CD14-positive monocyte (primary cell): ENCODE measurements at regions not wholly inside any gene's neighbourhood (a gene's known extent, or its start where the extent isn't known, plus 50 kb on each side); places are given as distances from the start of the nearest gene placed in this dataset.

Experiments used
- DNase-seq, 3 donors: peaks; one replicate each; pipeline ENCODE4 v3.0.0-alpha.2; 2011 to 2022
- H2AFZ ChIP-seq: 2 replicates; pipeline ENCODE4 v1.6.0; 2012; ENCODE audit warnings: mild to moderate bottlenecking, low read depth, low read length, inconsistent platforms; ENCODE audit not compliant: insufficient read depth, poor library complexity, severe bottlenecking
- H3K27ac ChIP-seq, 2 donors: 1 replicate in 1 of 2; 2 replicates in 1 of 2; pipeline ENCODE4 v1.5.1; 2012 to 2013; ENCODE audit warnings: low read length in 2 of 2, control low read depth in 1 of 2, inconsistent platforms in 1 of 2, low read depth in 1 of 2, mild to moderate bottlenecking in 1 of 2
- H3K27me3 ChIP-seq, 2 donors: one replicate each; pipeline versions ENCODE4 v1.6.0 to v1.6.1; 2011 to 2013; ENCODE audit warnings: low read length in 2 of 2; ENCODE audit not compliant: control insufficient read depth in 2 of 2, insufficient read depth in 2 of 2
- H3K36me3 ChIP-seq, 2 donors: replicated peaks in 1 of 2; 1 replicate in 1 of 2; 2 replicates in 1 of 2; pipeline versions ENCODE4 v1.5.1 to v1.6.1; 2012 to 2013; ENCODE audit warnings: low read length in 2 of 2, control low read depth in 1 of 2, inconsistent platforms in 1 of 2, mild to moderate bottlenecking in 1 of 2; ENCODE audit not compliant: insufficient read depth in 2 of 2, control insufficient read depth in 1 of 2
- H3K4me1 ChIP-seq, 2 donors: 1 replicate in 1 of 2; 2 replicates in 1 of 2; pipeline versions ENCODE4 v1.5.1 to v1.6.1; 2012 to 2013; ENCODE audit warnings: low read length in 2 of 2, control low read depth in 1 of 2, inconsistent platforms in 1 of 2, mild to moderate bottlenecking in 1 of 2, moderate library complexity in 1 of 2; ENCODE audit not compliant: insufficient read depth in 2 of 2, control insufficient read depth in 1 of 2
- H3K4me2 ChIP-seq: replicated peaks from 2 replicates; pipeline ENCODE3; 2012; ENCODE audit warnings: low read length, moderate library complexity, mild to moderate bottlenecking; ENCODE audit not compliant: poor library complexity, severe bottlenecking; ENCODE audit errors: extremely low read depth
- H3K4me3 ChIP-seq, 3 experiments: fragments of 200-600 bp in 1 of 3; sonication (generic) in 1 of 3; replicated peaks in 1 of 3; 1 replicate in 2 of 3; 2 replicates in 1 of 3; pipeline ENCODE4 v1.5.1; 2011 to 2013; ENCODE audit warnings: low read length in 3 of 3, mild to moderate bottlenecking in 3 of 3, control low read depth in 2 of 3, low read depth in 2 of 3, inconsistent platforms in 1 of 3, moderate library complexity in 1 of 3
- H3K79me2 ChIP-seq: 2 replicates; pipeline ENCODE4 v1.6.0; 2012; ENCODE audit warnings: mild to moderate bottlenecking, control low read depth, inconsistent platforms, low read length, moderate library complexity; ENCODE audit not compliant: insufficient read depth
- H3K9ac ChIP-seq: 2 replicates; pipeline ENCODE4 v1.6.0; 2017; ENCODE audit warnings: low read length, mild to moderate bottlenecking; ENCODE audit not compliant: insufficient read depth, poor library complexity, severe bottlenecking
- H3K9me3 ChIP-seq, 2 donors: replicated peaks in 1 of 2; 1 replicate in 1 of 2; 2 replicates in 1 of 2; pipeline versions ENCODE4 v1.5.1 to v1.6.1; 2012 to 2013; ENCODE audit warnings: low read length in 2 of 2, control low read depth in 1 of 2; ENCODE audit not compliant: control insufficient read depth in 1 of 2, insufficient read depth in 1 of 2
- H4K20me1 ChIP-seq: 2 replicates; pipeline ENCODE4 v1.6.0; 2012; ENCODE audit warnings: mild to moderate bottlenecking, low read length, control low read depth, moderate library complexity; ENCODE audit not compliant: insufficient read depth
- H3K27ac Mint-ChIP-seq, 7 donors: one replicate each; pipeline ENCODE4 v1.8.0; 2020; ENCODE audit warnings: mild to moderate bottlenecking in 7 of 7, mixed read lengths in 7 of 7, moderate library complexity in 6 of 7, inconsistent platforms in 2 of 7
- H3K27me3 Mint-ChIP-seq, 3 donors: one replicate each; pipeline ENCODE4 v1.8.0; 2021 to 2022; ENCODE audit warnings: low read depth in 3 of 3, mild to moderate bottlenecking in 3 of 3, mixed read lengths in 3 of 3, moderate library complexity in 3 of 3, inconsistent platforms in 1 of 3
- H3K36me3 Mint-ChIP-seq, 2 donors: one replicate each; pipeline ENCODE4 v1.8.0; 2020; ENCODE audit warnings: mixed read lengths in 2 of 2, inconsistent platforms in 1 of 2, mild to moderate bottlenecking in 1 of 2
- H3K4me1 Mint-ChIP-seq: one replicate; pipeline ENCODE4 v1.8.0; 2020; ENCODE audit warnings: mild to moderate bottlenecking, mixed read lengths
- H3K4me3 Mint-ChIP-seq, 2 donors: one replicate each; pipeline ENCODE4 v1.8.0; 2020; ENCODE audit warnings: mild to moderate bottlenecking in 2 of 2, mixed read lengths in 2 of 2, moderate library complexity in 1 of 2
- H3K9me3 Mint-ChIP-seq, 7 donors: one replicate each; pipeline ENCODE4 v1.8.0; 2020 to 2022; ENCODE audit warnings: mixed read lengths in 7 of 7, mild to moderate bottlenecking in 6 of 7, moderate library complexity in 6 of 7, inconsistent platforms in 2 of 7
- WGBS: methylation state at CpG from one replicate; pipeline ENCODE4 v1.1.5; 2013; ENCODE audit warnings: missing lambda C conversion rate; ENCODE audit not compliant: insufficient coverage; 5-methylcytosine and 5-hydroxymethylcytosine counted together
- intact Hi-C, 2 donors: fragments of 100-400 bp; cut with micrococcal nuclease; formaldehyde crosslinking; loops; one replicate each; pipeline versions ENCODE4 v1.15.0 to v1.15.1; 2023
- TF ChIP-seq, protein P1 (sequence below): fragments of 200-600 bp; IDR thresholded peaks from one replicate; pipeline ENCODE4 v1.8.0; 2022; ENCODE audit warnings: antibody characterized with exemption, mild to moderate bottlenecking

- no peaks in the 10 kb centered on the region for H3K9me3 ChIP-seq
- no peak for DNase-seq
- no peaks in the 10 kb centered on the region for H3K4me1 ChIP-seq
- H3K9me3 Mint-ChIP-seq, result peaks cover 0 to 2% (median 0%) of the 10 kb centered on the region in 7 donors
- no peak overlapping the region for H3K27ac Mint-ChIP-seq
- no peak overlapping the region for H3K9ac ChIP-seq
- H3K36me3 ChIP-seq, result no peaks in the 10 kb centered on the region
- TF ChIP-seq, protein P1, sequence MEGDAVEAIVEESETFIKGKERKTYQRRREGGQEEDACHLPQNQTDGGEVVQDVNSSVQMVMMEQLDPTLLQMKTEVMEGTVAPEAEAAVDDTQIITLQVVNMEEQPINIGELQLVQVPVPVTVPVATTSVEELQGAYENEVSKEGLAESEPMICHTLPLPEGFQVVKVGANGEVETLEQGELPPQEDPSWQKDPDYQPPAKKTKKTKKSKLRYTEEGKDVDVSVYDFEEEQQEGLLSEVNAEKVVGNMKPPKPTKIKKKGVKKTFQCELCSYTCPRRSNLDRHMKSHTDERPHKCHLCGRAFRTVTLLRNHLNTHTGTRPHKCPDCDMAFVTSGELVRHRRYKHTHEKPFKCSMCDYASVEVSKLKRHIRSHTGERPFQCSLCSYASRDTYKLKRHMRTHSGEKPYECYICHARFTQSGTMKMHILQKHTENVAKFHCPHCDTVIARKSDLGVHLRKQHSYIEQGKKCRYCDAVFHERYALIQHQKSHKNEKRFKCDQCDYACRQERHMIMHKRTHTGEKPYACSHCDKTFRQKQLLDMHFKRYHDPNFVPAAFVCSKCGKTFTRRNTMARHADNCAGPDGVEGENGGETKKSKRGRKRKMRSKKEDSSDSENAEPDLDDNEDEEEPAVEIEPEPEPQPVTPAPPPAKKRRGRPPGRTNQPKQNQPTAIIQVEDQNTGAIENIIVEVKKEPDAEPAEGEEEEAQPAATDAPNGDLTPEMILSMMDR, result no peak
- H3K4me3 ChIP-seq, result no peak overlapping the region
- H3K4me3 Mint-ChIP-seq, result no peak overlapping the region
- intact Hi-C loops, result no loop called here
- no peak overlapping the region for H3K27ac ChIP-seq
- H3K4me1 Mint-ChIP-seq, result no peaks in the 10 kb centered on the region
- no peak overlapping the region for H3K4me2 ChIP-seq
- no peaks in the 10 kb centered on the region for H4K20me1 ChIP-seq
- H2AFZ ChIP-seq, result no peak overlapping the region
- no peaks in the 10 kb centered on the region for H3K79me2 ChIP-seq
- peaks cover 2 to 11% (median 8%) of the 10 kb centered on the region in 3 donors for H3K27me3 Mint-ChIP-seq
- no peaks in the 10 kb centered on the region for H3K36me3 Mint-ChIP-seq
- no peaks in the 10 kb centered on the region for H3K27me3 ChIP-seq
These were observed 480.8 kb upstream of the TNC start for GRCh38 chr9:115598751-115599150.

DNA sequence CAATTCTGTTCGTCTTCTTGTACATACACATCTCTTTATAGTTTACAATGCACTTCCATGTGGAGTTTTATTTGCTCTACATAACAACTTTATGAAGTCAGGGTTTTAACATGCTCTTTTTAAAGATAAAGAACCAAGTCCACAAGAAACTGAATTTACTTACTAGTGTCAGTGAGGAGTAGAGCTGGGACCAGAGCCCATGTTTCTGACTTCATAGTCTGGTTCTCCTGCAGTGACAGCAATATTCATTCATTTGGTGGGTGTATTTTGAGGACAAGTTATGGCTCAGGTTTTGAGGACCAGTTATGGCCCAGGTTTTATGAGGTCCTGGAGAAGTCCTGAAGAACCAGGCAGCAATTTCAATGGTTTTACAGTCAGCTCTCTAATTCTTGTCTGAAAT lies 481.9 kb upstream of the TNC start:
- no peak overlapping the region for H3K4me3 Mint-ChIP-seq
- H3K27me3 ChIP-seq, result no peaks in the 10 kb centered on the region
- peaks cover 2 to 8% (median 6%) of the 10 kb centered on the region in 3 donors for H3K27me3 Mint-ChIP-seq
- no peaks in the 10 kb centered on the region for H3K9me3 ChIP-seq
- intact Hi-C loops, result no loop called here
- TF ChIP-seq, protein P1, result no peak
- no CpG with 5 or more reads among the region's 1 CpG for WGBS
- no peaks in the 10 kb centered on the region for H3K36me3 Mint-ChIP-seq
- no peak for DNase-seq
- no peaks in the 10 kb centered on the region for H4K20me1 ChIP-seq
- no peaks in the 10 kb centered on the region for H3K4me1 ChIP-seq
- H3K27ac Mint-ChIP-seq, result no peak overlapping the region
- H3K4me3 ChIP-seq, result no peak overlapping the region
- H3K4me1 Mint-ChIP-seq, result no peaks in the 10 kb centered on the region
- H3K27ac ChIP-seq, result no peak overlapping the region
- H2AFZ ChIP-seq, result no peak overlapping the region
- H3K36me3 ChIP-seq, result no peaks in the 10 kb centered on the region
- H3K79me2 ChIP-seq, result no peaks in the 10 kb centered on the region
- no peak overlapping the region for H3K4me2 ChIP-seq
- H3K9ac ChIP-seq, result no peak overlapping the region
- peaks cover 0 to 2% (median 0%) of the 10 kb centered on the region in 7 donors for H3K9me3 Mint-ChIP-seq
